SU-DHL-6 (cell line): ENCODE measurements at regions not wholly inside any gene's neighbourhood (a gene's known extent, or its start where the extent isn't known, plus 50 kb on each side); places are given as distances from the start of the nearest gene placed in this dataset.

Experiments used
- H2AFZ ChIP-seq: fragments of 200-600 bp; sonication (generic); 2 replicates; pipeline ENCODE4 v1.6.1; 2014; ENCODE audit warnings: low read depth, mild to moderate bottlenecking, moderate library complexity, mixed read lengths, antibody characterized with exemption, low read length; ENCODE audit not compliant: severe bottlenecking
- H3F3A ChIP-seq: fragments of 200-600 bp; shearing (Covaris generic); 2 replicates; pipeline ENCODE4 v1.6.0; 2016; ENCODE audit warnings: antibody characterized with exemption, mild to moderate bottlenecking; ENCODE audit not compliant: insufficient read depth
- H3K27ac ChIP-seq: fragments of 200-600 bp; sonication (generic); 2 replicates; pipeline ENCODE4 v1.5.1; 2016; ENCODE audit warnings: low read depth, mild to moderate bottlenecking, low read length, moderate library complexity, mixed read lengths
- H3K27me3 ChIP-seq: fragments of 200-600 bp; sonication (generic), shearing (Covaris generic); 2 replicates; pipeline ENCODE4 v1.6.0; 2014; ENCODE audit warnings: mild to moderate bottlenecking, low read length
- H3K36me3 ChIP-seq: fragments of 200-600 bp; sonication (generic); 2 replicates; pipeline ENCODE4 v1.6.1; 2014; ENCODE audit warnings: mild to moderate bottlenecking, low read length, mixed read lengths
- H3K4me2 ChIP-seq: fragments of 300-600, 200-600 bp; shearing (Covaris generic), sonication (generic); 2 replicates; pipeline ENCODE4 v1.6.0; 2014; ENCODE audit warnings: low read length, low read depth, mild to moderate bottlenecking; ENCODE audit not compliant: poor library complexity, severe bottlenecking
- H3K4me3 ChIP-seq: fragments of 200-600 bp; sonication (generic); 2 replicates; pipeline ENCODE4 v1.5.1; 2014; ENCODE audit warnings: antibody characterized with exemption, low read length, mild to moderate bottlenecking, mixed read lengths; ENCODE audit not compliant: insufficient read depth, poor library complexity, severe bottlenecking
- H3K79me2 ChIP-seq: fragments of 200-600 bp; sonication (generic); 2 replicates; pipeline ENCODE4 v1.6.1; 2014; ENCODE audit warnings: mild to moderate bottlenecking, low read length, moderate library complexity; ENCODE audit not compliant: insufficient read depth
- H3K9ac ChIP-seq: fragments of 200-600 bp; sonication (generic); 2 replicates; pipeline ENCODE4 v1.7.0; 2014; ENCODE audit warnings: mild to moderate bottlenecking, low read length
- H3K9me2 ChIP-seq: fragments of 200-600 bp; sonication (generic); replicated peaks from 2 replicates; pipeline ENCODE4 v1.6.1; 2014; ENCODE audit warnings: low read length; ENCODE audit not compliant: insufficient read depth
- H3K9me3 ChIP-seq: fragments of 200-600 bp; sonication (generic); 2 replicates; pipeline ENCODE4 v1.6.1; 2014; ENCODE audit warnings: low read length, mixed read lengths; ENCODE audit not compliant: insufficient read depth
- H4K20me1 ChIP-seq: fragments of 200-600 bp; sonication (generic); 2 replicates; pipeline ENCODE4 v1.6.1; 2014; ENCODE audit warnings: low read depth, mild to moderate bottlenecking, antibody characterized with exemption, low read length, moderate library complexity, mixed read lengths
- EZH2phosphoT487 ChIP-seq: fragments of 200-600 bp; sonication (generic), shearing (Covaris generic); conservative IDR thresholded peaks from 2 replicates; pipeline ENCODE4 v1.6.1; 2018; ENCODE audit warnings: mild to moderate bottlenecking, antibody characterized with exemption, low read length, moderate library complexity, mixed read lengths
- TF ChIP-seq, protein P1 (sequence below): fragments of 200-600 bp; sonication (generic); IDR thresholded peaks from one replicate; pipeline ENCODE4 v1.5.1; 2017; ENCODE audit warnings: antibody characterized with exemption, mild to moderate bottlenecking, low read length, moderate library complexity; ENCODE audit not compliant: insufficient read depth, poor library complexity, severe bottlenecking

DNA sequence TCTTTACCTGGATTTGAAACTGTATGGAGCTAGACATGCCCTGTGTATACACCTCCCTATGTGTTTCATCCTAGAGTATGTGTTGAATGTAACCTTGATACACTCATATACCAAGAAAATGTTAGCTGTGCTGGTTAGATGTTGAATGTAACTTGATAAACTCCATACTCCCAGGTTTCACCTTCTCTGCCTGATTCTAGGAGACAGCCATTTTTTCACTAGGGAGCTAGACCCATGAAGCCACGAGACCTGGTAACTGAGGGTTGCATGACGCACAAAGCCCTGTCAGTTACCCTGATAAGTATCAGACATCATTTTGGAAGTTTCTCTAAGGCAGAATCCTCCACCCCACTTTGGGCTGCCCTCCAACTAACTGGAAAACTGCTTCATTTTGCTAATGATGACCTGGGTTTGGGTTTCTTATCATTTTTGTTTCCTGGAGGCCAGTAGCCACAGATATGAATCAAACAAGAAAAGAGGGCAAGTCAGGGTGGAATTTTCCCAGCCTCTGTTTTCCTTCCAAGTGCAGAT, 478.5 kb upstream of the KIF2A start:
- Histone ChIP-seq H3K9me2 (no peaks in the 10 kb centered on the region), H3K9me3 (no peaks in the 10 kb centered on the region), H3F3A (no peaks in the 10 kb centered on the region), H3K4me3 (no peak overlapping the region), H3K27me3 (peaks cover 4% of the 10 kb centered on the region; the same call in 1 of the 2 replicates), H3K36me3 (no peaks in the 10 kb centered on the region), H2AFZ (no peak overlapping the region), H3K9ac (no peak overlapping the region), H3K79me2 (no peaks in the 10 kb centered on the region), H4K20me1 (no peaks in the 10 kb centered on the region), H3K27ac (no peak overlapping the region), H3K4me2 (no peak overlapping the region)
- TF ChIP-seq EZH2phosphoT487: no peak
- TF ChIP-seq, protein P1, sequence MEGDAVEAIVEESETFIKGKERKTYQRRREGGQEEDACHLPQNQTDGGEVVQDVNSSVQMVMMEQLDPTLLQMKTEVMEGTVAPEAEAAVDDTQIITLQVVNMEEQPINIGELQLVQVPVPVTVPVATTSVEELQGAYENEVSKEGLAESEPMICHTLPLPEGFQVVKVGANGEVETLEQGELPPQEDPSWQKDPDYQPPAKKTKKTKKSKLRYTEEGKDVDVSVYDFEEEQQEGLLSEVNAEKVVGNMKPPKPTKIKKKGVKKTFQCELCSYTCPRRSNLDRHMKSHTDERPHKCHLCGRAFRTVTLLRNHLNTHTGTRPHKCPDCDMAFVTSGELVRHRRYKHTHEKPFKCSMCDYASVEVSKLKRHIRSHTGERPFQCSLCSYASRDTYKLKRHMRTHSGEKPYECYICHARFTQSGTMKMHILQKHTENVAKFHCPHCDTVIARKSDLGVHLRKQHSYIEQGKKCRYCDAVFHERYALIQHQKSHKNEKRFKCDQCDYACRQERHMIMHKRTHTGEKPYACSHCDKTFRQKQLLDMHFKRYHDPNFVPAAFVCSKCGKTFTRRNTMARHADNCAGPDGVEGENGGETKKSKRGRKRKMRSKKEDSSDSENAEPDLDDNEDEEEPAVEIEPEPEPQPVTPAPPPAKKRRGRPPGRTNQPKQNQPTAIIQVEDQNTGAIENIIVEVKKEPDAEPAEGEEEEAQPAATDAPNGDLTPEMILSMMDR: no peak

DNA sequence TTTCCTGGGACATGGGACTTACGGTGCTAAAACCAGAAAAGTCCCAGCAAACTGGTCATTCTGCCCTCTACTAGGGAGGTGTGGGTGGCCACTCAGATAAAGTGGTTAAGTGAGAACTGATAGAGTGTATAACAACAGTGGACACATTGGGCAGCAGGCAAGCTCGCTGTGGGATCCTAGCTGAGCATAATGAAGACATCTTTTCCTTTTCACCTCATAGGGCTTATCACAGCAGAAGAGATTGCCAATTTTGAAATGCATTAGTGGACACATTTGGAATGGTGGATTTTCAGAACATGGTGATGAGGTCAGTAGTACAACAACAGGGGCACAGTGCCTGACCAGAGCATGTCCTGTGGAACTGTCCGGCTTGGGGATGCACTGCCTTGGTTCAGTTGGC, 477.1 kb upstream of the KIF2A start:
- Histone ChIP-seq H3K4me3 (no peak overlapping the region), H3K4me2 (no peak overlapping the region), H3K27me3 (peaks cover 4% of the 10 kb centered on the region; the same call in 1 of the 2 replicates), H3F3A (no peaks in the 10 kb centered on the region), H3K9me3 (no peaks in the 10 kb centered on the region), H3K79me2 (no peaks in the 10 kb centered on the region), H4K20me1 (no peaks in the 10 kb centered on the region), H3K9ac (no peak overlapping the region), H3K36me3 (no peaks in the 10 kb centered on the region), H3K9me2 (no peaks in the 10 kb centered on the region), H3K27ac (no peak overlapping the region), H2AFZ (no peak overlapping the region)
- TF ChIP-seq, protein P1: no peak

GRCh38 chr5:61831736-61832135, 474.3 kb upstream of the KIF2A start:
- no peaks in the 10 kb centered on the region for H4K20me1 ChIP-seq
- no peak overlapping the region for H3K9ac ChIP-seq
- H3K36me3 ChIP-seq: no peaks in the 10 kb centered on the region
- TF ChIP-seq, protein P1: no peak
- no peak for TF ChIP-seq EZH2phosphoT487
- H3K9me2 ChIP-seq: no peaks in the 10 kb centered on the region
- no peak overlapping the region for H3K4me2 ChIP-seq
- no peaks in the 10 kb centered on the region for H3K9me3 ChIP-seq
- H3F3A ChIP-seq: no peaks in the 10 kb centered on the region
- H2AFZ ChIP-seq: no peak overlapping the region
- no peak overlapping the region for H3K4me3 ChIP-seq
- no peak overlapping the region for H3K27ac ChIP-seq
- no peaks in the 10 kb centered on the region for H3K27me3 ChIP-seq
- no peaks in the 10 kb centered on the region for H3K79me2 ChIP-seq
